HepG2 (cell line): ENCODE measurements at regions not wholly inside any gene's neighbourhood (a gene's known extent, or its start where the extent isn't known, plus 50 kb on each side); places are given as distances from the start of the nearest gene placed in this dataset.

ENCODE experiments used
- ATAC-seq: fragments of 200-7000 bp; cut with Tn5 transposase; 3 replicates; pipeline ENCODE4 v1.9.1; 2020; ENCODE audit warnings: mild to moderate bottlenecking, moderate library complexity
- BruUV-seq: library from RNA; stranded (reverse); fragments of 400-500 nt; replicated peaks from 2 replicates; lab custom pipeline; 2021; lab: Mats Ljungman, UMichigan
- CTCF ChIA-PET: fragments of 300-600 bp; formaldehyde crosslinking; extraction: SDS; loops from one replicate; lab custom pipeline; 2021; ENCODE audit warnings: low total read pairs, inconsistent platforms, low intra/inter-chr PET ratio; lab: Yijun Ruan, JAX
- POLR2A ChIA-PET: fragments of 350-600 bp; sonication (Branson Sonifier 250); formaldehyde crosslinking; loops from one replicate; lab custom pipeline; 2020; ENCODE audit warnings: antibody characterized with exemption, inconsistent platforms; lab: Yijun Ruan, JAX
- DNase-seq: peaks from one replicate; pipeline ENCODE4 v3.0.0-alpha.2; 2015; ENCODE audit warnings: low spot score
- FAIRE-seq: peaks from 3 replicates; lab custom pipeline; 2011; peaks lifted over from hg19 to GRCh38; lab: Jason Lieb, UNC
- H2AFZ ChIP-seq: one replicate; pipeline ENCODE4 v1.6.1; 2011; ENCODE audit warnings: low read length, inconsistent platforms
- H3K27ac ChIP-seq: fragments of 300-600 bp; 3 replicates; pipeline ENCODE4 v1.8.0; 2011; ENCODE audit warnings: mixed run types, mild to moderate bottlenecking, mixed read lengths, low read length, inconsistent platforms; ENCODE audit not compliant: insufficient read depth; ENCODE audit errors: extremely low read length
- H3K27me3 ChIP-seq, 2 experiments: fragments of 200-600 bp in 1 of 2; 2 replicates in 1 of 2; 3 replicates in 1 of 2; pipeline versions ENCODE4 v1.6.0 to v1.8.0; 2011; ENCODE audit warnings: low read length in 2 of 2, mild to moderate bottlenecking in 2 of 2, moderate library complexity in 2 of 2, inconsistent platforms in 1 of 2; ENCODE audit not compliant: insufficient read depth in 2 of 2, control insufficient read depth in 1 of 2
- H3K36me3 ChIP-seq, 2 experiments: fragments of 200-600 bp in 1 of 2; replicated peaks in 1 of 2; 2 replicates in 1 of 2; 3 replicates in 1 of 2; pipeline versions ENCODE4 v1.5.1 to v1.8.0; 2011; ENCODE audit warnings: low read length in 2 of 2, inconsistent platforms in 1 of 2; ENCODE audit not compliant: insufficient read depth in 2 of 2, control insufficient read depth in 1 of 2
- H3K4me1 ChIP-seq: 2 replicates; pipeline ENCODE4 v1.5.1; 2012; ENCODE audit warnings: low read length, inconsistent platforms; ENCODE audit not compliant: insufficient read depth
- H3K4me2 ChIP-seq: 2 replicates; pipeline ENCODE4 v1.6.0; 2011; ENCODE audit warnings: low read depth, low read length, inconsistent platforms
- H3K4me3 ChIP-seq, 3 experiments: fragments of 200-600 bp in 1 of 3; sonication (generic), shearing (Covaris generic) in 1 of 3; replicated peaks in 1 of 3; 2 replicates each; pipeline ENCODE4 v1.5.1; 2011 to 2016; ENCODE audit warnings: low read length in 3 of 3, inconsistent platforms in 2 of 3, low read depth in 2 of 3, mild to moderate bottlenecking in 2 of 3, control low read depth in 1 of 3, mixed read lengths in 1 of 3; ENCODE audit not compliant: insufficient read depth in 1 of 3
- H3K79me2 ChIP-seq: one replicate; pipeline ENCODE4 v1.6.1; 2011; ENCODE audit warnings: low read length, inconsistent platforms; ENCODE audit not compliant: insufficient read depth
- H3K9ac ChIP-seq: 2 replicates; pipeline ENCODE4 v1.6.0; 2011; ENCODE audit warnings: mild to moderate bottlenecking, low read depth, low read length, inconsistent platforms; ENCODE audit not compliant: insufficient read depth
- H3K9me3 ChIP-seq: 2 replicates; pipeline ENCODE4 v1.5.1; 2012; ENCODE audit warnings: mild to moderate bottlenecking, low read length
- H4K20me1 ChIP-seq: 2 replicates; pipeline ENCODE4 v1.6.0; 2011; ENCODE audit warnings: inconsistent platforms, mild to moderate bottlenecking, low read length, moderate library complexity; ENCODE audit not compliant: insufficient read depth
- ATF7 ChIP-seq, 2 experiments: fragments of 450-650 bp in 1 of 2; sonication (generic) in 1 of 2; formaldehyde crosslinking in 1 of 2; IDR thresholded peaks; 2 replicates each; pipeline versions ENCODE4 v1.4.0 to v1.6.1; 2016 to 2020; ENCODE audit warnings: antibody characterized with exemption in 1 of 2, mild to moderate bottlenecking in 1 of 2, missing genetic modification reagents in 1 of 2
- DMAP1 ChIP-seq: IDR thresholded peaks from 2 replicates; pipeline ENCODE4 v1.6.1; 2016
- ERF ChIP-seq: IDR thresholded peaks from 2 replicates; pipeline ENCODE4 v1.6.1; 2018; ENCODE audit warnings: missing biosample characterization, missing genetic modification reagents
- KLF6 ChIP-seq: IDR thresholded peaks from 2 replicates; pipeline ENCODE4 v1.8.0; 2016; ENCODE audit warnings: missing biosample characterization, missing genetic modification reagents
- MTA1 ChIP-seq: sonication (generic); formaldehyde crosslinking; IDR thresholded peaks from 2 replicates; pipeline ENCODE4 v1.4.0; 2020; ENCODE audit warnings: missing genetic modification reagents, mild to moderate bottlenecking, borderline replicate concordance
- MZF1 ChIP-seq: sonication (generic); formaldehyde crosslinking; IDR thresholded peaks from 2 replicates; pipeline ENCODE4 v1.8.1; 2023; ENCODE audit warnings: mild to moderate bottlenecking, missing genetic modification reagents, borderline replicate concordance
- RARG ChIP-seq: sonication (generic); formaldehyde crosslinking; IDR thresholded peaks from 2 replicates; pipeline ENCODE4 v1.4.0; 2020; ENCODE audit warnings: low read depth, mild to moderate bottlenecking, missing genetic modification reagents
- SCMH1 ChIP-seq: sonication (generic); formaldehyde crosslinking; IDR thresholded peaks from 2 replicates; pipeline ENCODE4 v1.9.0; 2021; ENCODE audit warnings: missing genetic modification reagents, mild to moderate bottlenecking, borderline replicate concordance
- ZNF550 ChIP-seq: sonication (generic); formaldehyde crosslinking; IDR thresholded peaks from 2 replicates; pipeline ENCODE4 v1.4.0; 2020; ENCODE audit warnings: mild to moderate bottlenecking, missing genetic modification reagents, borderline replicate concordance
- ZNF614 ChIP-seq: IDR thresholded peaks from 2 replicates; pipeline ENCODE4 v1.6.1; 2018; ENCODE audit warnings: missing biosample characterization, missing genetic modification reagents, inconsistent platforms, borderline replicate concordance
- ZSCAN31 ChIP-seq: sonication (generic); formaldehyde crosslinking; IDR thresholded peaks from 2 replicates; pipeline ENCODE4 v1.5.0; 2020; ENCODE audit warnings: low read depth, mild to moderate bottlenecking, missing genetic modification reagents
- WGBS: methylation state at CpG from one replicate; pipeline ENCODE4 v1.1.6; 2017; ENCODE audit warnings: low lambda C conversion rate; 5-methylcytosine and 5-hydroxymethylcytosine counted together
- in situ Hi-C: cut with HindIII; loops from 2 replicates; pipeline ENCODE4 v1.10.0; 2017; ENCODE audit warnings: low pct_unique_long_range_greater_than_20kb; ENCODE audit not compliant: extremely low pct_ligation_motif_present
- intact Hi-C: fragments of 100-400 bp; cut with micrococcal nuclease; formaldehyde crosslinking; loops from one replicate; pipeline ENCODE4 v1.10.0; 2022; ENCODE audit not compliant: unreplicated experiment
- TF ChIP-seq, protein P1 (sequence below): sonication (generic); formaldehyde crosslinking; IDR thresholded peaks from 2 replicates; pipeline ENCODE4 v1.9.0; 2021; ENCODE audit warnings: missing genetic modification reagents, borderline replicate concordance
- TF ChIP-seq, protein P2 (sequence below): sonication (generic); formaldehyde crosslinking; IDR thresholded peaks from 2 replicates; pipeline ENCODE4 v1.4.0; 2020; ENCODE audit warnings: missing genetic modification reagents

DNA sequence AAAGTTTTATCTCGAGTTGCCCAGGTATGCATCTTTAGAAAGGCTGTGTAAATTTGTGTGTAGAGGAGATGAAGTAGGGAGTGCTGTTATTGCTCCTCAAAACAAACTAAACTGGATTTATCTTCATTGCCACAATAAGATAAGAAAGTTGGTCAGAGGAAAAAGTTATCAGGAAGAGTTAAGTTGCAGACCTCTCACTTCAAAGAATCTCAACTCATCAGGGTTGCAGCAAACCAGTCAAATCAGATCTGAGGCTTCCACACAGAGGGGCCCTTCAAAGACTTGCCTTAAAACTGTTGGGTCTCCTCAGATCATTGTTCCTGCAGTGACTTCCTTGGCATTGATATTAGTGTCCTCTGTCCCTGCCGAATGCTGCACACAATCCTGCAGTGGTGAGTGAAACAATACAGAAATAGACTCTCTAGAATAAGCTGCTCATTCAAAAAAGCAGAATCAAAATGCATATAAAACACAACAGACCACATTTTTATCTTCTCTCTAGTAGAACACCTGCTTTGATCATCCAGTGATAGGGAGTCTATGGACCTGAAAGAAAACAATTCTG, 191.2 kb upstream of the CBLB start:
- DNase-seq (no peak), FAIRE-seq (no peak), ATAC-seq (no peak)
- Histone ChIP-seq H3K36me3 (no peaks in the 10 kb centered on the region), H3K9me3 (no peaks in the 10 kb centered on the region; the same call in 1 of the 2 replicates), H2AFZ (no peak overlapping the region), H3K27ac (no peak overlapping the region), H3K9ac (no peak overlapping the region), H3K27me3 (no peaks in the 10 kb centered on the region), H3K79me2 (no peaks in the 10 kb centered on the region), H4K20me1 (no peaks in the 10 kb centered on the region), H3K4me3 (no peak overlapping the region), H3K4me1 (no peaks in the 10 kb centered on the region), H3K4me2 (no peak overlapping the region)
- ChIA-PET POLR2A (no interaction called here), CTCF (no interaction called here)
- no TSS peak for BruUV-seq
- no peak for TF ChIP-seq MTA1 (CRISPR knock-in tag)
- TF ChIP-seq, protein P1, sequence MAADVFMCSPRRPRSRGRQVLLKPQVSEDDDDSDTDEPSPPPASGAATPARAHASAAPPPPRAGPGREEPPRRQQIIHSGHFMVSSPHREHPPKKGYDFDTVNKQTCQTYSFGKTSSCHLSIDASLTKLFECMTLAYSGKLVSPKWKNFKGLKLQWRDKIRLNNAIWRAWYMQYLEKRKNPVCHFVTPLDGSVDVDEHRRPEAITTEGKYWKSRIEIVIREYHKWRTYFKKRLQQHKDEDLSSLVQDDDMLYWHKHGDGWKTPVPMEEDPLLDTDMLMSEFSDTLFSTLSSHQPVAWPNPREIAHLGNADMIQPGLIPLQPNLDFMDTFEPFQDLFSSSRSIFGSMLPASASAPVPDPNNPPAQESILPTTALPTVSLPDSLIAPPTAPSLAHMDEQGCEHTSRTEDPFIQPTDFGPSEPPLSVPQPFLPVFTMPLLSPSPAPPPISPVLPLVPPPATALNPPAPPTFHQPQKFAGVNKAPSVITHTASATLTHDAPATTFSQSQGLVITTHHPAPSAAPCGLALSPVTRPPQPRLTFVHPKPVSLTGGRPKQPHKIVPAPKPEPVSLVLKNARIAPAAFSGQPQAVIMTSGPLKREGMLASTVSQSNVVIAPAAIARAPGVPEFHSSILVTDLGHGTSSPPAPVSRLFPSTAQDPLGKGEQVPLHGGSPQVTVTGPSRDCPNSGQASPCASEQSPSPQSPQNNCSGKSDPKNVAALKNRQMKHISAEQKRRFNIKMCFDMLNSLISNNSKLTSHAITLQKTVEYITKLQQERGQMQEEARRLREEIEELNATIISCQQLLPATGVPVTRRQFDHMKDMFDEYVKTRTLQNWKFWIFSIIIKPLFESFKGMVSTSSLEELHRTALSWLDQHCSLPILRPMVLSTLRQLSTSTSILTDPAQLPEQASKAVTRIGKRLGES (CRISPR knock-in tag): no peak
- TF ChIP-seq ERF (CRISPR knock-in tag): no peak
- TF ChIP-seq ZNF614 (CRISPR knock-in tag): no peak
- no peak for TF ChIP-seq ZSCAN31 (CRISPR knock-in tag)
- in situ Hi-C loops: no loop called here
- intact Hi-C loops: no loop called here
- WGBS: 0% methylated on average over 2 of the region's 2 CpGs

DNA sequence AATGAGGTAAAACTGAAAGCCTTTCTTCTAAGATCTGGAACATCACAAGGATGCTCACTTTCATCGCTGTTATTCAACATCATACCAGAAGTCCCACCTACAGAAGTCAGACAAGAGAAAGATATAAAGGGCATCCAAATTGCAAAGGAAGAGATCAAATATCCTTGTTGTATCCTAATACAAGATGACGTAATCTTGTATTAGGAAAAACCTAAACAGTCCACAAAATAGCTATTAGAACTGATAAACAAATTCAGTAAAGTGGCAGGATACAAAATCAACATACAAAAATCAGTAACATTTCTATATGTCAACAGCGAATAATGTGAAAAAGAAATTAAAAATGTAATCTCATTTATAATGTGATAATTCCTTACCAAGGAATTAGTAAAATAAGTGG, 195.1 kb upstream of the CBLB start:
- ChIA-PET CTCF (no interaction called here), POLR2A (no interaction called here)
- Histone ChIP-seq H3K4me2 (no peak overlapping the region), H3K36me3 (no peaks in the 10 kb centered on the region), H3K79me2 (no peaks in the 10 kb centered on the region), H3K27ac (no peak overlapping the region), H3K4me1 (no peaks in the 10 kb centered on the region), H2AFZ (no peak overlapping the region), H3K9ac (no peak overlapping the region), H4K20me1 (no peaks in the 10 kb centered on the region), H3K27me3 (no peaks in the 10 kb centered on the region), H3K4me3 (no peak overlapping the region), H3K9me3 (no peaks in the 10 kb centered on the region; the same call in 1 of the 2 replicates)
- 20% methylated on average over 3 of the region's 3 CpGs for WGBS
- ATAC-seq (no peak), FAIRE-seq (no peak), DNase-seq (no peak)
- no TSS peak for BruUV-seq
- intact Hi-C loops: no loop called here
- in situ Hi-C loops: no loop called here
- TF ChIP-seq RARG (no peak), ATF7 (IDR thresholded peaks at IDR 0.05) (peak; percentile 97), ATF7 (CRISPR knock-in tag; IDR thresholded peaks at IDR 0.05) (no peak), MZF1 (CRISPR knock-in tag) (no peak), DMAP1 (CRISPR knock-in tag) (no peak), ZNF550 (CRISPR knock-in tag) (no peak), SCMH1 (CRISPR knock-in tag) (no peak), KLF6 (CRISPR knock-in tag) (no peak)
- TF ChIP-seq, protein P2, sequence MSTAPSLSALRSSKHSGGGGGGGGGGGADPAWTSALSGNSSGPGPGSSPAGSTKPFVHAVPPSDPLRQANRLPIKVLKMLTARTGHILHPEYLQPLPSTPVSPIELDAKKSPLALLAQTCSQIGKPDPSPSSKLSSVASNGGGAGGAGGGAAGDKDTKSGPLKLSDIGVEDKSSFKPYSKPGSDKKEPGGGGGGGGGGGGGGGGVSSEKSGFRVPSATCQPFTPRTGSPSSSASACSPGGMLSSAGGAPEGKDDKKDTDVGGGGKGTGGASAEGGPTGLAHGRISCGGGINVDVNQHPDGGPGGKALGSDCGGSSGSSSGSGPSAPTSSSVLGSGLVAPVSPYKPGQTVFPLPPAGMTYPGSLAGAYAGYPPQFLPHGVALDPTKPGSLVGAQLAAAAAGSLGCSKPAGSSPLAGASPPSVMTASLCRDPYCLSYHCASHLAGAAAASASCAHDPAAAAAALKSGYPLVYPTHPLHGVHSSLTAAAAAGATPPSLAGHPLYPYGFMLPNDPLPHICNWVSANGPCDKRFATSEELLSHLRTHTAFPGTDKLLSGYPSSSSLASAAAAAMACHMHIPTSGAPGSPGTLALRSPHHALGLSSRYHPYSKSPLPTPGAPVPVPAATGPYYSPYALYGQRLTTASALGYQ (CRISPR knock-in tag): no peak
